Ishikawa (cell line): ENCODE measurements at regions not wholly inside any gene's neighbourhood (a gene's known extent, or its start where the extent isn't known, plus 50 kb on each side); places are given as distances from the start of the nearest gene placed in this dataset.

Experiments
- CEBPB ChIP-seq: IDR thresholded peaks from 2 replicates; pipeline ENCODE4 v1.6.1; 2012
- CREB1 ChIP-seq: IDR thresholded peaks from 2 replicates; pipeline ENCODE4 v1.6.1; 2012; ENCODE audit warnings: low read depth
- EGR1 ChIP-seq: IDR thresholded peaks from 2 replicates; pipeline ENCODE4 v1.6.1; 2012
- EP300 ChIP-seq: IDR thresholded peaks from 2 replicates; pipeline ENCODE4 v1.6.1; 2012; ENCODE audit warnings: borderline replicate concordance
- FOXM1 ChIP-seq: IDR thresholded peaks from 2 replicates; pipeline ENCODE4 v1.6.1; 2012; ENCODE audit warnings: low read depth, borderline replicate concordance
- MAX ChIP-seq: IDR thresholded peaks from 2 replicates; pipeline ENCODE4 v1.6.1; 2012
- NFIC ChIP-seq: IDR thresholded peaks from 2 replicates; pipeline ENCODE4 v1.6.1; 2012
- RAD21 ChIP-seq: IDR thresholded peaks from 2 replicates; pipeline ENCODE4 v1.6.1; 2012; ENCODE audit warnings: low read depth
- TAF1 ChIP-seq: IDR thresholded peaks from 2 replicates; pipeline ENCODE4 v1.6.1; 2012; ENCODE audit warnings: low read depth, mild to moderate bottlenecking
- TCF12 ChIP-seq: IDR thresholded peaks from 2 replicates; pipeline ENCODE4 v1.6.1; 2012; ENCODE audit warnings: low read depth
- TEAD4 ChIP-seq: IDR thresholded peaks from 2 replicates; pipeline ENCODE4 v1.6.1; 2012
- YY1 ChIP-seq: IDR thresholded peaks from 2 replicates; pipeline ENCODE4 v1.6.1; 2012; ENCODE audit warnings: low read depth
- ZBTB7A ChIP-seq: IDR thresholded peaks from 2 replicates; pipeline ENCODE4 v1.6.1; 2012; ENCODE audit warnings: low read depth
- TF ChIP-seq, protein P1 (sequence below): IDR thresholded peaks from 2 replicates; pipeline ENCODE4 v1.6.1; 2012; ENCODE audit warnings: low read depth, mild to moderate bottlenecking
- TF ChIP-seq, protein P2 (sequence below): IDR thresholded peaks from 2 replicates; pipeline ENCODE4 v1.6.1; 2012

- TF ChIP-seq TCF12, result no peak
- no peak for TF ChIP-seq MAX
- TF ChIP-seq, protein P1, sequence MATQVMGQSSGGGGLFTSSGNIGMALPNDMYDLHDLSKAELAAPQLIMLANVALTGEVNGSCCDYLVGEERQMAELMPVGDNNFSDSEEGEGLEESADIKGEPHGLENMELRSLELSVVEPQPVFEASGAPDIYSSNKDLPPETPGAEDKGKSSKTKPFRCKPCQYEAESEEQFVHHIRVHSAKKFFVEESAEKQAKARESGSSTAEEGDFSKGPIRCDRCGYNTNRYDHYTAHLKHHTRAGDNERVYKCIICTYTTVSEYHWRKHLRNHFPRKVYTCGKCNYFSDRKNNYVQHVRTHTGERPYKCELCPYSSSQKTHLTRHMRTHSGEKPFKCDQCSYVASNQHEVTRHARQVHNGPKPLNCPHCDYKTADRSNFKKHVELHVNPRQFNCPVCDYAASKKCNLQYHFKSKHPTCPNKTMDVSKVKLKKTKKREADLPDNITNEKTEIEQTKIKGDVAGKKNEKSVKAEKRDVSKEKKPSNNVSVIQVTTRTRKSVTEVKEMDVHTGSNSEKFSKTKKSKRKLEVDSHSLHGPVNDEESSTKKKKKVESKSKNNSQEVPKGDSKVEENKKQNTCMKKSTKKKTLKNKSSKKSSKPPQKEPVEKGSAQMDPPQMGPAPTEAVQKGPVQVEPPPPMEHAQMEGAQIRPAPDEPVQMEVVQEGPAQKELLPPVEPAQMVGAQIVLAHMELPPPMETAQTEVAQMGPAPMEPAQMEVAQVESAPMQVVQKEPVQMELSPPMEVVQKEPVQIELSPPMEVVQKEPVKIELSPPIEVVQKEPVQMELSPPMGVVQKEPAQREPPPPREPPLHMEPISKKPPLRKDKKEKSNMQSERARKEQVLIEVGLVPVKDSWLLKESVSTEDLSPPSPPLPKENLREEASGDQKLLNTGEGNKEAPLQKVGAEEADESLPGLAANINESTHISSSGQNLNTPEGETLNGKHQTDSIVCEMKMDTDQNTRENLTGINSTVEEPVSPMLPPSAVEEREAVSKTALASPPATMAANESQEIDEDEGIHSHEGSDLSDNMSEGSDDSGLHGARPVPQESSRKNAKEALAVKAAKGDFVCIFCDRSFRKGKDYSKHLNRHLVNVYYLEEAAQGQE, result no peak
- TF ChIP-seq FOXM1, result no peak
- no peak for TF ChIP-seq NFIC
- TF ChIP-seq TAF1, result no peak
- TF ChIP-seq CEBPB, result no peak
- no peak for TF ChIP-seq RAD21
- no peak for TF ChIP-seq EP300
- no peak for TF ChIP-seq TEAD4
- TF ChIP-seq EGR1, result no peak
- TF ChIP-seq, protein P2, sequence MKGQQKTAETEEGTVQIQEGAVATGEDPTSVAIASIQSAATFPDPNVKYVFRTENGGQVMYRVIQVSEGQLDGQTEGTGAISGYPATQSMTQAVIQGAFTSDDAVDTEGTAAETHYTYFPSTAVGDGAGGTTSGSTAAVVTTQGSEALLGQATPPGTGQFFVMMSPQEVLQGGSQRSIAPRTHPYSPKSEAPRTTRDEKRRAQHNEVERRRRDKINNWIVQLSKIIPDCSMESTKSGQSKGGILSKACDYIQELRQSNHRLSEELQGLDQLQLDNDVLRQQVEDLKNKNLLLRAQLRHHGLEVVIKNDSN, result no peak
- no peak for TF ChIP-seq ZBTB7A
- TF ChIP-seq YY1, result no peak
Measured at GRCh38 chr5:40359093-40359492, 320.6 kb upstream of the PTGER4 start.

GRCh38 chr5:40356248-40356647, 323.5 kb upstream of the PTGER4 start:
- no peak for TF ChIP-seq CREB1

- TF ChIP-seq TEAD4 (no peak), TAF1 (no peak), EGR1 (no peak), TCF12 (no peak), YY1 (no peak), CREB1 (no peak), NFIC (no peak), EP300 (no peak), ZBTB7A (no peak), FOXM1 (no peak), CEBPB (no peak), MAX (no peak), RAD21 (no peak)
- TF ChIP-seq, protein P1, result no peak
- TF ChIP-seq, protein P2, result no peak
Measured at GRCh38 chr5:40355846-40356245, 323.9 kb upstream of the PTGER4 start.

DNA sequence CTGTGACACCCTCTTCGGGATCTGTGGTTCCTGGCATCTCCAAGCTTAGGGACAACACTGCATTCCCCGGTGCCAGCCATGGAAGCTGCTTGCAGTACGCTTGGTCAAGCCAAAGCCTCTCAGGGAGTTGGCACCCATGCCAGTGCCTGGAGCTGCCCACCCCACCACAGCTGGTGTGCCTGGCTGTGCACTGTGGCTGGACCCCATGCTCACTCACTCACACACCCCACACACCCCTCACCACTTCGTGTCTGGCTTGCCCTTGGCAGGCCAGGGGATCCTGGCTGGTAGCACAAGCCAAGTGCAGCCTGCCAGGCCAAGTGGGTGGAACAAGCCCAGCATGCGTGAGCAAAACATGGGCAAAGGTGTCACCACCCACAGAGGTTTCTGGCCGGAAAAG, 324.5 kb upstream of the PTGER4 start:
- TF ChIP-seq FOXM1 (no peak), EGR1 (no peak), TAF1 (no peak), MAX (no peak), NFIC (no peak), RAD21 (no peak)

GRCh38 chr5:40354171-40354570, 325.5 kb upstream of the PTGER4 start:
- no peak for TF ChIP-seq ZBTB7A
- TF ChIP-seq MAX, result no peak
- TF ChIP-seq, protein P2, result no peak
- no peak for TF ChIP-seq CREB1

DNA sequence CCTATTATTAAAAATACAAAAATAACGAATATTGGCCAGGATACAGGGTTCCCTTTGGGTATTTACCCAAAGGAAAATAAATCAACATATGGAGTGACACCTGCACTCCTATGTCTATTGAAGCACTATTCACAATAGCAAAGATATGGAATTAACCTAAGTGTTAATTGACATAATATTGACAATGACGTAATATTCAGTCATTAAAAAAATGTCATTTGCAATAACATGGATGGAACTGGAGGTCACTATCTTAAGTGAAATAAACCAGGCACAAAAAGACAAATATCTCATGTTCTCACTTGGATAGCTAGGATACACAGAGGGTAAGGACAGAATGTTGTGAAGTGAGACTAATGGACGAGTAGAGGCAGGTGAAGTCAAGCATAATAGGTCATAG, 326.3 kb upstream of the PTGER4 start:
- TF ChIP-seq, protein P2, result no peak
- TF ChIP-seq EGR1 (no peak), RAD21 (no peak), FOXM1 (no peak), ZBTB7A (no peak), TCF12 (no peak), TEAD4 (no peak), NFIC (no peak), CEBPB (no peak), TAF1 (no peak), MAX (no peak)
- TF ChIP-seq, protein P1, result no peak
